HG02610 (cell line): ENCODE measurements at regions not wholly inside any gene's neighbourhood (a gene's known extent, or its start where the extent isn't known, plus 50 kb on each side); places are given as distances from the start of the nearest gene placed in this dataset.

Experiments
- ATAC-seq: cut with Tn5 transposase; IDR thresholded peaks from one replicate; pipeline ENCODE4 v1.9.1; 2021; ENCODE audit warnings: mild to moderate bottlenecking, moderate library complexity; ENCODE audit not compliant: unreplicated experiment

DNA sequence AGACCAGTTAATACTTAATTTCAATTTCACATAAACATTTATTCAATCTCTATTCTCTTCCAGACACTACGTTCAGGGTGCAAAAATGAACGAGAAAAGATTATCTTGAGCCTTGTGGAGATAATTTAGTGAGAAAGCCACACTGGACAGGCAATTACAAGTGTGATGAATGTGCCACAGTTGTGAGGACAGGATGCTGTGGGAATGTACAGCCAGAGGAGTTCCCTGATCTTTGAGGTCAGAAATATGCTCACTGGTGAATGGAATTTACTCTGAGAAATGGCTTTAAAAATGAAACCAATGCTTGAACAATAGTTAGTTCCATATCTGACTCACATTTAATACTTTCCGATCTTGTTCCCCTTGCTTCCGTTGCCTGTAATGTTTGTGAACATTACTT is 864.8 kb downstream of the GATA3 start:
- ATAC-seq, result no peak

GRCh38 chr10:8921568-8921967 is 867.1 kb downstream of the GATA3 start:
- no peak for ATAC-seq

DNA sequence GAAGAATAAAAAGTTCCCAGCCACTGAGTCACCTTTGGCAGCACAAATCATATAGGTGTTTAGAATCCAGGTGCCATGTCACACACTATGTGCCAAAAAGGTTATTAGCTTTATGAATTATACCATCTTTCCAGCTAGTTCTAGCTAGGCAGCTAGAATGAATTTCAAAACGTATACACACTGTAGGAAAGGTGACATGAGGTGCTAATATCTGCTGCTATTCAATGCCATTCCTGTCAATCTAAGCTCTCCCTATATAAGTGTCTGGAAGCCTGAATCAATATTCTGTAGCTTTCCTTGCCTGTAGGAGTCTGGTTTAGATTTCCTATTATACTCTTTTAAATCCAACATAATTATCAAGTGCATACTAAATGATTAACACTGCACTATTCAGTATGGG is 868.6 kb downstream of the GATA3 start:
- ATAC-seq, result no peak

GRCh38 chr10:8927705-8928104 is 873.2 kb downstream of the GATA3 start:
- no peak for ATAC-seq

- no peak for ATAC-seq
Measured at GRCh38 chr10:8946451-8946850, 892.0 kb downstream of the GATA3 start.

DNA sequence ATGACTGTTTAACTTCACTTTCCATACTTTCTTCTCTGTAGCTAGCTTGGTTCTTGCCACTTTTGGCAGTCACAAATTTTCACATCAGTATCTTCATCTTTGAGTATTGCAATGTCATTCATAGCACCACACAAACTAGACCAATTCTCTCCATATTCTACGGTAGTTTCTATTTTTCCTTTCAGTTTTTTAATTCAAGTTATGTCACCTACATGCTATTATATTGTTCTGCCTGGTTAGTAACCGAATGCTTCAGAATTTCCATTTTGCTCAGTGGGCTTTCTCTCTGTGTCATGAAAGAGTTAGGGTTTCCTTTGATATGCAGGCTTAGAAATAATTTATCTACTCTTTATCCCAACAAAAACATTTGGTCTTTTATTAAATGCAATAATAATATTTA is 896.5 kb downstream of the GATA3 start:
- no peak for ATAC-seq

DNA sequence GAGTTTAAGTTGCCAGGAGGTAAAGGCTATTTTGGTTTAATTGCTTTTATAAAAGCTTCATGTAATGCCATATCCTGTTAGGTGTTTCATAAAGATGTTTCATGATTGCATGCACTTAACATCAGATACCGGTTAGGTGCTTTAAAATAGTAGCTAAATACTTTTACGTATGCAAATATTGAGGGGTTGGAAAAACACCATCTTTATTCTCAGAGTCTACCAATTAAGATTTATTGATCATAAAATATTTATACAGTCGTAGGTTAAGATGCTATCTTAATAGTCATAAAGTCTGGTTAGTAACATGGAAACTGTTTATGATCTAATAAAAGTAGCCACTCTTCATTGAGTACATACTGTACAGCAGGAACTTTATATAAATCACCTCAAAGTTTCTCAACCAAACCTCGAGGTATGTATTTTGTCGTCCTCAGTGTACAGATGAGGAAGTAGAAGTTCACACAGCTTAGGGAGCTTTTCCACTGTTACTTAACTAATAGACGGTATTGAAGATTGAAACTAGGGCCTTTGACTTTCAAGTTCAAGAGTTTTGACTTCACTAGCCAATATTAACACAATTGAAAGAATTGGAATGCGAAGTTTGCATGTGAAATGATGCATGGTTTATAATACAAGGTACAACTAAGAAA is 897.1 kb downstream of the GATA3 start:
- ATAC-seq, result no peak

GRCh38 chr10:8956400-8956799 is 901.9 kb downstream of the GATA3 start:
- ATAC-seq, result no peak

- ATAC-seq, result no peak
Measured at GRCh38 chr10:8962249-8962648, 907.8 kb downstream of the GATA3 start.

GRCh38 chr10:8967061-8967460 is 912.6 kb downstream of the GATA3 start:
- ATAC-seq, result no peak

DNA sequence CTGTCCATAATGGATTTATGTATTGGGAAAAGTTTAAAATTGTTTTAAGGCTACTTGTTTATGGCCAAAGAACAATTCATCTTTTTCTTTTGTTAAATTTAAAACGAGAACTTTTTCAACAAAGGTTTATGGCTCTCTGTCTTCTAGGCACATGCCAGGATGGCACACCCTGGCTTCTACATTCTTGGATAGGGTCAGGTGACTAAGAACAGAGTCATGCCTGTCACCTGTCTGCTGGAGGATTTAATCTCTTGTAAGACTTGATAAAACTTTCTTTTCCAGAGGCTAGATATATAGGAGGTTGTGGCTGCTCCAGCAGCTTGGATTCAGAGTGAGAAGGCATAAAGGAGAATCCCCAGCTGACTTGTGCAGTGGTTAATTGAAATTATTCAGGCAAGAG is 915.4 kb downstream of the GATA3 start:
- ATAC-seq, result no peak

DNA sequence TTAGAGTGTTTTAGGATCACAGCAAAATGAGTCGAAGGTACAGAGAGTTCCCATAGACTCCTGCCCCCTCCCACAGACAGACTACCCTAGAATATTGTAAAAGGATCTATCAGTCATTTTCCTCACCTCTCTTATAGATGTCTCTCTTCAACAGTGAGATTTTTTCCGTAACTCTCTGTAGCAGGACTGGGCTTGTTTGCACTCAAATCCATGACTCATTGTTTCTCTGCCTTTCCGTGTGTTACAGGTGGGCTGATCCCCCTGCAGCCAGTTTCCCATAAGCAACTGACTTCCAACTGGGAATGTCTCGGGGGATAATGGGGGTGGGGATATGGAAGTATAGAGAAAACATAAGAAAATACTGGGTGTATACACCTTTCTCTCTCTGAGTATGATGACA is 921.0 kb downstream of the GATA3 start:
- ATAC-seq, result no peak

DNA sequence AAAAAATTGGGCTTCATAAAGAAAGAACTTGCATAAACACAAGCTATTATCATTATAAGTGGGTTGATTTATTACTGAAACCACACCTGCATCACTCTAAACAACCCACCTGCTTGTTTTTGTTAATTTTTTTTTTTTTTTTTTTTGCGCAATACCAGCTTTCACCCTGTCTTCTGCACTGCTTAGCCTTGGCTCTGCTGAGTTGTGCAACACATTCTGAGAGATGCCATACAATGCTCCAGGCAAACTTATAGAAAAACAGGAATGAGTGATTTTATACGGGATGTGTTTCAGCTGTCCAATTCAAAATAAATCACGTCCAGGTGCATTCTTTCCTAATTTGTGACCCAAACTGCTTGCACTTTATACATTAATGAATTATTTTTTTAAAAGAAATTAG is 923.6 kb downstream of the GATA3 start:
- no peak for ATAC-seq

GRCh38 chr10:8979976-8980375 is 925.5 kb downstream of the GATA3 start:
- no peak for ATAC-seq

GRCh38 chr10:8981277-8981676 is 926.8 kb downstream of the GATA3 start:
- no peak for ATAC-seq

GRCh38 chr10:8985651-8986050 is 931.2 kb downstream of the GATA3 start:
- no peak for ATAC-seq

GRCh38 chr10:8986975-8987374 is 932.5 kb downstream of the GATA3 start:
- ATAC-seq, result no peak

DNA sequence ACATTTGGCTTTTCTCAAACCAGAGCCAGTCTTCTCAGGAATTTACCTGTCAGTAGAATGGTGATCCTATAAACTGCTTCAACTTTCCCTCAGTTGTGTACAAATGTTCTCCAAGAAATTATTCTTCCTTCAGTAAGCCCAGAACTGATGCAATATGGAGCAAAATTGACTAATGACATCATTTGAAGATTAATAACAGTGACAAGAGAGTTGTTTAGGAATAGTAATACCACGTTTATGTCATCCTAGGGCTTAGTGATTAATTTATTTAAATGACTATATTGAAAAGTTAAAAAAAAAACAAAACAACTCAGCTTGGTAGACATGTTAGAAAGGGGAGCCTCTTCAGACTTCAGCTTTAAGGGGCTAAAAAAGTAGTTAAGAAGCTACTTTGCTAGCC is 933.2 kb downstream of the GATA3 start:
- no peak for ATAC-seq

DNA sequence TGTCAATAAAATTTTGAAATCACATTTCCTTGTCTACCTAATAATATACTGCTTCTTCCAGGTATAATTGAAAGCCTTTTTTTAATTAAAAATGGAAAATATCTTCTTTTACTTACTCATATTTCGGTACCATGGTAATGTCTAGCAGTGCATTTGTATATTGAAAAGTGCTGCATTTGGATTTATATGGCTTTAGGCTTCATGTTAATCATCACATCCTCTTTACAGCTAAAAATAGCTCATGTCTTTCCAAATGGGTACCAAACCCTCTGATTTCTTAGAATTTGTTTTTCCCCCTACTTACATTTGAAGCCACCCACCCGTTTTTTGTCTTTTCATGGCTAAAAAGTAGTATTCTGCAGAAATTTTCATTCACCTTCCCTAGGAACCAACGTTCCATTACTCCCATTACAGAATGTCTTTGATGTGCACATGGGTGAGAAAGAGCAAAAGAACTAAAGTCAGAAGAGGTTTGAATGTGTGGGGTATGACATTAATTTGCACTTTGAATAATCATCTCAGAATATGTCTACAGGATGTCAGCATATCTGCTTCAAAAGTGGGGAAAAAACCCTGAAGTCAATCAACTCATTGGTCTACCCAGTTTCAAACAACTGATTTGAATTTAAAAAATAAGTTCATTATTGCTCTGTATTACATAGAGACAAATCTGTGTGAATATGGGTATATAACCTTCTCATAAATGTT is 935.9 kb downstream of the GATA3 start:
- no peak for ATAC-seq

DNA sequence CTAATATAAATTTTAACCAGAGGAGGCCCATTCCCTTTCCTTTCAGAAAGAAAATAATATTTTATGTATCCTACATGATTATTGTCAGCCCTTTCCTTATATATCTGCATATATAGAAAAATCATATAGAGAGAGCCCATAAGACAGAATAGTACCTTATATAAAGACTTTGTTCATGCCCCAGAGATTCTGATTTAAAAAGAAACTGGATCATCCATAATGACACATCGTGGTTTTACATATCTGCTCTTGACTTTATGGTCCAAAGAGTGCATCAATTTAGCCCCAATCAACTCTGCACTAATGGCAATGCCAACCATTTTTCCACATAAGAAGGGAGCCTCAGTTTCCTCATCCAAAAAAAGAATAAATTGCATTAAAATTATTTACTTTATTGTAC is 937.5 kb downstream of the GATA3 start:
- ATAC-seq, result no peak

- ATAC-seq, result no peak
Measured at GRCh38 chr10:8993864-8994263, 939.4 kb downstream of the GATA3 start.

DNA sequence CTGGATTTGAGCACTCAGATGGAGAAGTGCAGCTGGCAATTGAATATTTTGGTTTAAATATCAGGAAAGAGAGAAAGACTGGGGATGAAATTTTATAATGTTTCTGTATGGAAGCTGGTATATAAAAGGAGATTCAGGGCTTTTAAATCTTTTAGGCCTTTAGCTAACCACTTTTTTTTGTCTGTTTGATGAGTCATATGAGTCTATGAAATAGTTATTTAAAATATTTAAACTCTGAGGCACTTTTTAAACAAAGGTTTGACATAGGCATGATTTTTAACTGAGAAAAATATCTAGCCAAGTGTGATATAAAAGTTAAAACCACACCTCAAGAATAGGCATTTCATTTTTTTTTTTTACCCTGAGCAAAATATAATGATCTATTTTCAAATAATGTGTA is 944.3 kb downstream of the GATA3 start:
- ATAC-seq, result no peak

DNA sequence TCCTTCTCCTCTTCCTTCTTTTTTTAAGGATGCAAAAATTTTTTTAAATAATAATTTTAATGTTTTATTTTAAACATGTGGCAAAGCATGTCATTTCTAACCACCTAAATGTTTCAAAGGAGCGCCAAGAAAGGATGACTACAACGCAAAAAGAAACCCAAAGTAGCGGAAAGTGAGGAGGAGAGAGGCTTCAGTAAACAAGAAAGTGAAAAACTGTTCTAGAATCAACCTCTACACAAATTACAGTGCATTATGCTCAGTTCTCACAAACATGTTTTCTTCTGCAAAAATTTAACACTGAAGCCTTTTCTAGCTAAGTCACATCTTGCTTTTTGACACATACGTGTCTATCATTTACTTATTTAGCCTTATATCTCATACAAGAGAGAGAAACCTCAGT is 948.6 kb downstream of the GATA3 start:
- no peak for ATAC-seq
